ENCODE measurements at regions not wholly inside any gene's neighbourhood (a gene's known extent, or its start where the extent isn't known, plus 50 kb on each side); places are given as distances from the start of the nearest gene placed in this dataset.
"Not testable (repeated sequence)": the region's sequence is repeated elsewhere in the genome, so short reads cannot be mapped to it uniquely, and the experiment has no call there.

- FAIRE-seq, result no peak
Measured at GRCh38 chr1:60296794-60297193, 223.2 kb upstream of the C1orf87 start.

GRCh38 chr1:60292140-60292539 is 218.6 kb upstream of the C1orf87 start:
- FAIRE-seq, result no peak

GRCh38 chr1:60290393-60290792 is 216.8 kb upstream of the C1orf87 start:
- FAIRE-seq, result no peak

- no peak for FAIRE-seq
Measured at GRCh38 chr1:60287536-60287935, 214.0 kb upstream of the C1orf87 start.

- FAIRE-seq, result no peak
Measured at GRCh38 chr1:60283690-60284089, 210.1 kb upstream of the C1orf87 start.

- FAIRE-seq, result no peak
Measured at GRCh38 chr1:60281360-60281932, 207.9 kb upstream of the C1orf87 start.

- FAIRE-seq, result no peak
Measured at GRCh38 chr1:60280819-60281218, 207.2 kb upstream of the C1orf87 start.

- FAIRE-seq, result no peak
Measured at GRCh38 chr1:60280256-60280655, 206.7 kb upstream of the C1orf87 start.

- FAIRE-seq, result no peak
Measured at GRCh38 chr1:60279798-60280197, 206.2 kb upstream of the C1orf87 start.

- no peak for FAIRE-seq
Measured at GRCh38 chr1:60277269-60277668, 203.7 kb upstream of the C1orf87 start.

- no peak for FAIRE-seq
Measured at GRCh38 chr1:60274422-60275290, 201.1 kb upstream of the C1orf87 start.

GRCh38 chr1:60273185-60273584 is 199.6 kb upstream of the C1orf87 start:
- FAIRE-seq, result no peak

GRCh38 chr1:60271041-60271440 is 197.5 kb upstream of the C1orf87 start:
- FAIRE-seq, result no peak

GRCh38 chr1:60268451-60268850 is 194.9 kb upstream of the C1orf87 start:
- no peak for FAIRE-seq

- no peak for FAIRE-seq
Measured at GRCh38 chr1:60265560-60266535, 192.3 kb upstream of the C1orf87 start.

- no peak for FAIRE-seq
Measured at GRCh38 chr1:60262701-60263100, 189.1 kb upstream of the C1orf87 start.

GRCh38 chr1:60257531-60257930 is 184.0 kb upstream of the C1orf87 start:
- no peak for FAIRE-seq

- no peak for FAIRE-seq
Measured at GRCh38 chr1:60255565-60255964, 182.0 kb upstream of the C1orf87 start.

- FAIRE-seq, result no peak
Measured at GRCh38 chr1:60251426-60251825, 177.9 kb upstream of the C1orf87 start.

- not testable (repeated sequence) for FAIRE-seq
Measured at GRCh38 chr1:60247467-60247866, 173.9 kb upstream of the C1orf87 start.

GRCh38 chr1:60245324-60245723 is 171.8 kb upstream of the C1orf87 start:
- no peak for FAIRE-seq

GRCh38 chr1:60244906-60245305 is 171.3 kb upstream of the C1orf87 start:
- FAIRE-seq, result no peak

GRCh38 chr1:60235275-60235674 is 161.7 kb upstream of the C1orf87 start:
- FAIRE-seq, result no peak
